WTC11 (cell line): ENCODE measurements at regions not wholly inside any gene's neighbourhood (a gene's known extent, or its start where the extent isn't known, plus 50 kb on each side); places are given as distances from the start of the nearest gene placed in this dataset.
A peak's percentile ranks its signal among the peaks of the same experiment; 100 is the strongest.
"Not testable (repeated sequence)": the region's sequence is repeated elsewhere in the genome, so short reads cannot be mapped to it uniquely, and the experiment has no call there.

Experiments used
- ATAC-seq: fragments of 200-7000 bp; cut with Tn5 transposase; 2 replicates; pipeline ENCODE4 v1.10.0; 2021; ENCODE audit warnings: mild to moderate bottlenecking, moderate library complexity
- CTCF ChIA-PET: fragments of 300-600 bp; sonication (Branson Sonifier 250); formaldehyde crosslinking; loops from one replicate; lab custom pipeline; 2021; ENCODE audit warnings: antibody characterized with exemption; lab: Charles Lee
- POLR2A ChIA-PET: fragments of 350-600 bp; sonication (Branson Sonifier 250); formaldehyde crosslinking; loops from one replicate; lab custom pipeline; 2021; ENCODE audit warnings: antibody characterized with exemption; lab: Charles Lee
- DNase-seq: peaks from one replicate; pipeline ENCODE4 v3.0.0; 2021; ENCODE audit warnings: low spot score
- H3K27ac Mint-ChIP-seq: 2 replicates; pipeline ENCODE4 v1.8.0; 2021; ENCODE audit warnings: mixed read lengths
- H3K27me3 Mint-ChIP-seq: 2 replicates; pipeline ENCODE4 v1.8.0; 2021; ENCODE audit warnings: low read depth, mild to moderate bottlenecking, moderate library complexity, mixed read lengths
- H3K36me3 Mint-ChIP-seq: 2 replicates; pipeline ENCODE4 v1.8.0; 2021; ENCODE audit warnings: mixed read lengths
- H3K4me1 Mint-ChIP-seq: 2 replicates; pipeline ENCODE4 v1.8.0; 2022; ENCODE audit warnings: mixed read lengths
- H3K4me3 Mint-ChIP-seq: 2 replicates; pipeline ENCODE4 v1.8.0; 2021; ENCODE audit warnings: mild to moderate bottlenecking, moderate library complexity, mixed read lengths
- H3K9me3 Mint-ChIP-seq: 2 replicates; pipeline ENCODE4 v1.8.0; 2021; ENCODE audit warnings: mixed read lengths
- ARID4B ChIP-seq: sonication (generic); formaldehyde crosslinking; IDR thresholded peaks from 2 replicates; pipeline ENCODE4 v1.8.0; 2023; ENCODE audit warnings: missing genetic modification reagents, mild to moderate bottlenecking, borderline replicate concordance
- ATF1 ChIP-seq: sonication (generic); formaldehyde crosslinking; IDR thresholded peaks from 2 replicates; pipeline ENCODE4 v1.8.1; 2023; ENCODE audit warnings: mild to moderate bottlenecking, moderate library complexity, missing genetic modification reagents
- ERG ChIP-seq: fragments of 250-450 bp; sonication (Bioruptor Pico); IDR thresholded peaks from 2 replicates; pipeline ENCODE4 v1.8.0; 2021; ENCODE audit warnings: mild to moderate bottlenecking
- FOXP1 ChIP-seq: sonication (generic); formaldehyde crosslinking; IDR thresholded peaks from 2 replicates; pipeline ENCODE4 v1.8.0; 2022; ENCODE audit warnings: missing genetic modification reagents, mild to moderate bottlenecking, moderate library complexity, borderline replicate concordance
- HMGXB4 ChIP-seq: sonication (generic); formaldehyde crosslinking; IDR thresholded peaks from 2 replicates; pipeline ENCODE4 v1.8.1; 2023; ENCODE audit warnings: mild to moderate bottlenecking, moderate library complexity, missing genetic modification reagents
- MAX ChIP-seq: sonication (generic); formaldehyde crosslinking; IDR thresholded peaks from 2 replicates; pipeline ENCODE4 v1.8.0; 2022; ENCODE audit warnings: mild to moderate bottlenecking, missing genetic modification reagents
- MLX ChIP-seq: sonication (generic); formaldehyde crosslinking; IDR thresholded peaks from 2 replicates; pipeline ENCODE4 v1.8.1; 2023; ENCODE audit warnings: mild to moderate bottlenecking, missing genetic modification reagents, moderate library complexity
- NFE2L1 ChIP-seq: sonication (generic); formaldehyde crosslinking; IDR thresholded peaks from 2 replicates; pipeline ENCODE4 v1.8.1; 2023; ENCODE audit warnings: missing genetic modification reagents
- NFYB ChIP-seq: sonication (generic); formaldehyde crosslinking; conservative IDR thresholded peaks from 2 replicates; pipeline ENCODE4 v1.8.0; 2022; ENCODE audit warnings: low read depth, missing genetic modification reagents
- SP1 ChIP-seq: sonication (generic); formaldehyde crosslinking; conservative IDR thresholded peaks from 2 replicates; pipeline ENCODE4 v1.8.1; 2022; ENCODE audit warnings: missing genetic modification reagents
- ZNF425 ChIP-seq: fragments of 250-450 bp; sonication (Bioruptor Pico); conservative IDR thresholded peaks from 2 replicates; pipeline ENCODE4 v1.9.0; 2021; ENCODE audit warnings: mild to moderate bottlenecking
- ZNF532 ChIP-seq: fragments of 250-450 bp; sonication (Bioruptor Pico); IDR thresholded peaks from 2 replicates; pipeline ENCODE4 v1.9.0; 2021; ENCODE audit warnings: mild to moderate bottlenecking, borderline replicate concordance

GRCh38 chr16:72729552-72729951 is 318.4 kb downstream of the ZFHX3 start:
- H3K4me3 Mint-ChIP-seq, H3K27ac Mint-ChIP-seq, H3K27me3 Mint-ChIP-seq, H3K4me1 Mint-ChIP-seq, H3K36me3 Mint-ChIP-seq, POLR2A ChIA-PET, ATAC-seq, CTCF ChIA-PET: not testable (repeated sequence)
- peak; percentile 42 for DNase-seq
- H3K9me3 Mint-ChIP-seq = peaks cover 25% of the 10 kb centered on the region

- H3K4me1 Mint-ChIP-seq = peaks cover 15% of the 10 kb centered on the region
- ChIA-PET CTCF (no interaction called here), POLR2A (no interaction called here)
- no peak overlapping the region for H3K27ac Mint-ChIP-seq
- H3K4me3 Mint-ChIP-seq = no peak overlapping the region
- H3K27me3 Mint-ChIP-seq = no peaks in the 10 kb centered on the region
- ATAC-seq (no peak), DNase-seq (no peak)
- H3K36me3 Mint-ChIP-seq = peaks cover 4% of the 10 kb centered on the region
- H3K9me3 Mint-ChIP-seq = peaks cover 17% of the 10 kb centered on the region
- TF ChIP-seq HMGXB4 (no peak), MLX (CRISPR knock-in tag) (no peak), ERG (no peak), NFYB (CRISPR knock-in tag) (no peak)
These were observed 319.4 kb downstream of the ZFHX3 start for GRCh38 chr16:72728516-72728915.

GRCh38 chr16:72727565-72727964 is 320.4 kb downstream of the ZFHX3 start:
- TF ChIP-seq FOXP1 = no peak
- TF ChIP-seq ZNF532 (CRISPR knock-in tag) = no peak
- TF ChIP-seq SP1 (CRISPR knock-in tag) = no peak
- TF ChIP-seq ATF1 (CRISPR knock-in tag) = no peak
- no peak for TF ChIP-seq MAX (CRISPR knock-in tag)
- TF ChIP-seq ARID4B = no peak
- no peak for TF ChIP-seq NFE2L1 (CRISPR knock-in tag)
- no peak for TF ChIP-seq NFYB (CRISPR knock-in tag)
- TF ChIP-seq ZNF425 (CRISPR knock-in tag) = no peak
- ATAC-seq = no peak
- Mint-ChIP-seq H3K9me3 (peaks cover 16% of the 10 kb centered on the region), H3K27me3 (no peaks in the 10 kb centered on the region), H3K4me1 (peaks cover 25% of the 10 kb centered on the region), H3K27ac (no peak overlapping the region), H3K4me3 (no peak overlapping the region), H3K36me3 (peaks cover 4% of the 10 kb centered on the region)
- ChIA-PET CTCF (no interaction called here), POLR2A (interaction anchor here (0.6 kb wide), 1 partner anchor 59 kb away, joined by 3 read pairs; no protein-coding TSS in a partner anchor)
- DNase-seq = no peak
